ENCODE measurements at regions not wholly inside any gene's neighbourhood (a gene's known extent, or its start where the extent isn't known, plus 50 kb on each side); places are given as distances from the start of the nearest gene placed in this dataset.

DNA sequence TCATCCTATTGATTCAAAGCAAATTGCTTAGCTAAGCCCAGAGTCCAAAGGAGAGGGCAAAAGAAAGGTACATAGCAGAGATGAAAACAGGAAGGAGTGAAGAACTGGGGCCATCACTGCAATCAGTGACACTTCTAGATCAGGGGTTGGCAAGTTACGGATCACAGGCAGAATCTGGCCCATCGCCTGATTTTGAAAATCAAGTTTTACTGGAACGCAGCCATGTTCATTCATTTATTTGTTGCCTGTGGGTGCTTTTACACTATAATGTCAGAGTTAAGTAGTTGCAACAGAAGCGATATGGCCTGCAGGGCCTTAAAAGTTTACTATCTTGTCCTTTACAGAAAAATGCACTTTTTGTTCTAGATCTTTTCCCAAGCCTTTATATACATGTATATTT lies 271.7 kb upstream of the TOPAZ1 start:
- no peaks in the 10 kb centered on the region for H3K36me3 ChIP-seq (ENCODE audit: control insufficient read depth, insufficient read depth, low read length)
- H3K9ac ChIP-seq (ENCODE audit: insufficient read depth, low read length) = no peak overlapping the region
- no peak for DNase-seq (ENCODE audit: low read depth in 2 of 2)
- no peak for TF ChIP-seq EZH2 (IDR thresholded peaks at IDR 0.05; ENCODE audit: low read length, missing control alignments)
- TF ChIP-seq, protein P1, sequence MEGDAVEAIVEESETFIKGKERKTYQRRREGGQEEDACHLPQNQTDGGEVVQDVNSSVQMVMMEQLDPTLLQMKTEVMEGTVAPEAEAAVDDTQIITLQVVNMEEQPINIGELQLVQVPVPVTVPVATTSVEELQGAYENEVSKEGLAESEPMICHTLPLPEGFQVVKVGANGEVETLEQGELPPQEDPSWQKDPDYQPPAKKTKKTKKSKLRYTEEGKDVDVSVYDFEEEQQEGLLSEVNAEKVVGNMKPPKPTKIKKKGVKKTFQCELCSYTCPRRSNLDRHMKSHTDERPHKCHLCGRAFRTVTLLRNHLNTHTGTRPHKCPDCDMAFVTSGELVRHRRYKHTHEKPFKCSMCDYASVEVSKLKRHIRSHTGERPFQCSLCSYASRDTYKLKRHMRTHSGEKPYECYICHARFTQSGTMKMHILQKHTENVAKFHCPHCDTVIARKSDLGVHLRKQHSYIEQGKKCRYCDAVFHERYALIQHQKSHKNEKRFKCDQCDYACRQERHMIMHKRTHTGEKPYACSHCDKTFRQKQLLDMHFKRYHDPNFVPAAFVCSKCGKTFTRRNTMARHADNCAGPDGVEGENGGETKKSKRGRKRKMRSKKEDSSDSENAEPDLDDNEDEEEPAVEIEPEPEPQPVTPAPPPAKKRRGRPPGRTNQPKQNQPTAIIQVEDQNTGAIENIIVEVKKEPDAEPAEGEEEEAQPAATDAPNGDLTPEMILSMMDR (conservative IDR thresholded peaks at IDR 0.05 in 1 of 2, IDR thresholded peaks at IDR 0.05 in 1 of 2; ENCODE audit: low read depth in 1 of 2, low read length in 2 of 2) = no peak
- H3K27me3 ChIP-seq (ENCODE audit: control insufficient read depth, insufficient read depth, low read length) = peaks cover 5% of the 10 kb centered on the region
- no peak overlapping the region for H3K27ac ChIP-seq (ENCODE audit: insufficient read depth, low read length)
- H3K4me2 ChIP-seq (ENCODE audit: extremely low read depth, insufficient read depth, low read length) = no peak overlapping the region
- H2AFZ ChIP-seq (ENCODE audit: low read length) = no peak overlapping the region
- H4K20me1 ChIP-seq (ENCODE audit: control insufficient read depth, extremely low read depth, insufficient read depth, low read length) = no peaks in the 10 kb centered on the region
- H3K4me3 ChIP-seq (replicated peaks in 1 of 4; ENCODE audit: control extremely low read depth in 1 of 4, insufficient read depth in 1 of 4, low read depth in 3 of 4, low read length in 4 of 4) = no peak overlapping the region
- H3K79me2 ChIP-seq (ENCODE audit: control insufficient read depth, insufficient read depth, low read length) = no peaks in the 10 kb centered on the region
- H3K4me1 ChIP-seq (ENCODE audit: control insufficient read depth, extremely low read depth, insufficient read depth, low read length) = no peaks in the 10 kb centered on the region
- H3K9me3 ChIP-seq (ENCODE audit: control insufficient read depth, insufficient read depth, low read depth, low read length) = no peaks in the 10 kb centered on the region

DNA sequence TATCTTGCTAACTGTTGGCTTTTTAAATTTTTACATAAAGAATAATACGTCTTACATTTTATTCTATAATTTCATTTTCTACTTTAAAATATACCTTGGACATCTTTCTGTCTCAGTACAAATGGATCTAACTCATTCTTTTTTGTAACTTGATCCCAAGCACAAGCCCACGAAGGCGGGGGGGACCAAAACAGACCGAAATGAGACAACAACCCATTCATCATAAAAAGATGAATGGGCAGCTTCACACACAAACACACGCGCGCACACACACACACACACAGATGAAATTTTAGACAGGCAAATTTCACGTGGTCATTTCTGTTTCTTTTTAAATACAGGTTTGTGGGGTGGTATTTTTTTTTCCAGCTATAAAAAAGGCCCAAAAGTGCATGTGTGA lies 271.3 kb upstream of the TOPAZ1 start:
- no peak for DNase-seq (ENCODE audit: low read depth in 2 of 2)
- H3K4me2 ChIP-seq (ENCODE audit: extremely low read depth, insufficient read depth, low read length) = no peak overlapping the region
- H2AFZ ChIP-seq (ENCODE audit: low read length) = no peak overlapping the region
- no peaks in the 10 kb centered on the region for H3K9me3 ChIP-seq (ENCODE audit: control insufficient read depth, insufficient read depth, low read depth, low read length)
- H3K27ac ChIP-seq (ENCODE audit: insufficient read depth, low read length) = no peak overlapping the region
- H4K20me1 ChIP-seq (ENCODE audit: control insufficient read depth, extremely low read depth, insufficient read depth, low read length) = no peaks in the 10 kb centered on the region
- H3K4me1 ChIP-seq (ENCODE audit: control insufficient read depth, extremely low read depth, insufficient read depth, low read length) = no peaks in the 10 kb centered on the region
- H3K79me2 ChIP-seq (ENCODE audit: control insufficient read depth, insufficient read depth, low read length) = no peaks in the 10 kb centered on the region
- TF ChIP-seq, protein P1 (conservative IDR thresholded peaks at IDR 0.05 in 1 of 2, IDR thresholded peaks at IDR 0.05 in 1 of 2; ENCODE audit: low read depth in 1 of 2, low read length in 2 of 2) = no peak
- TF ChIP-seq EZH2 (IDR thresholded peaks at IDR 0.05; ENCODE audit: low read length, missing control alignments) = no peak
- H3K4me3 ChIP-seq (replicated peaks in 1 of 4; ENCODE audit: control extremely low read depth in 1 of 4, insufficient read depth in 1 of 4, low read depth in 3 of 4, low read length in 4 of 4) = no peak overlapping the region
- peaks cover 5% of the 10 kb centered on the region for H3K27me3 ChIP-seq (ENCODE audit: control insufficient read depth, insufficient read depth, low read length)
- H3K9ac ChIP-seq (ENCODE audit: insufficient read depth, low read length) = no peak overlapping the region
- H3K36me3 ChIP-seq (ENCODE audit: control insufficient read depth, insufficient read depth, low read length) = no peaks in the 10 kb centered on the region

DNA sequence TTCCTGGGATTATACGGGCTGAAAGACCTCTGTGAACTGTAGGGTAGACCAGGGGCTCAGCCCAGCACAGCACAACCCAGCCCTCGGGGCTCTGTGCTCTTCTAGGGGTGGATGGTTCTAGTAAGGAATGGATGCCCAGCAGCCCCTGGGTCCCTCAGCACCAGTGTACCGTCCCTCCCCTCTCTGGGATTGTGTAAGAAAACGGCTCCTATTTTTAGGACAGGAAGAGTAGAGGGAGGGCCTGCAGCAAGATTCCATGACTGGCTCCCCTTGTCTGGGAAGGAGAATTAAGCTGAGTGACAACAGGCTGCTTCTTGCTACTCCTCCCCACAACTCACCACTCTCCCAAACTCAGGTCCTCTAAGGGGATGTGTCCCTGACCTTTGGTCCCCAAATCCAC lies 270.8 kb upstream of the TOPAZ1 start:
- no peak for TF ChIP-seq EZH2 (IDR thresholded peaks at IDR 0.05; ENCODE audit: low read length, missing control alignments)
- TF ChIP-seq, protein P1 (conservative IDR thresholded peaks at IDR 0.05 in 1 of 2, IDR thresholded peaks at IDR 0.05 in 1 of 2; ENCODE audit: low read depth in 1 of 2, low read length in 2 of 2) = no peak
- peaks cover 5% of the 10 kb centered on the region for H3K27me3 ChIP-seq (ENCODE audit: control insufficient read depth, insufficient read depth, low read length)
- no peak for DNase-seq (ENCODE audit: low read depth in 2 of 2)
- no peaks in the 10 kb centered on the region for H3K79me2 ChIP-seq (ENCODE audit: control insufficient read depth, insufficient read depth, low read length)
- H3K4me3 ChIP-seq (replicated peaks in 1 of 4; ENCODE audit: control extremely low read depth in 1 of 4, insufficient read depth in 1 of 4, low read depth in 3 of 4, low read length in 4 of 4) = no peak overlapping the region
- H3K27ac ChIP-seq (ENCODE audit: insufficient read depth, low read length) = no peak overlapping the region
- H3K36me3 ChIP-seq (ENCODE audit: control insufficient read depth, insufficient read depth, low read length) = no peaks in the 10 kb centered on the region
- H2AFZ ChIP-seq (ENCODE audit: low read length) = no peak overlapping the region
- no peak overlapping the region for H3K4me2 ChIP-seq (ENCODE audit: extremely low read depth, insufficient read depth, low read length)
- H3K4me1 ChIP-seq (ENCODE audit: control insufficient read depth, extremely low read depth, insufficient read depth, low read length) = no peaks in the 10 kb centered on the region
- H4K20me1 ChIP-seq (ENCODE audit: control insufficient read depth, extremely low read depth, insufficient read depth, low read length) = no peaks in the 10 kb centered on the region
- no peak overlapping the region for H3K9ac ChIP-seq (ENCODE audit: insufficient read depth, low read length)
- H3K9me3 ChIP-seq (ENCODE audit: control insufficient read depth, insufficient read depth, low read depth, low read length) = no peaks in the 10 kb centered on the region

All from fibroblast of lung (primary cell).